Fibroblast of the aortic adventitia (primary cell): ENCODE measurements at regions not wholly inside any gene's neighbourhood (a gene's known extent, or its start where the extent isn't known, plus 50 kb on each side); places are given as distances from the start of the nearest gene placed in this dataset.

ENCODE experiments used
- DNase-seq: peaks from one replicate; pipeline ENCODE4 v3.0.0-alpha.2; 2010; ENCODE audit warnings: low read depth
- H3K4me3 ChIP-seq: 2 replicates; pipeline ENCODE4 v1.5.1; 2011; ENCODE audit warnings: low read depth, mild to moderate bottlenecking, control low read depth, low read length, moderate library complexity
- CTCF ChIP-seq: IDR thresholded peaks from 2 replicates; pipeline ENCODE4 v1.5.1; 2011; ENCODE audit warnings: mild to moderate bottlenecking, low read length, control low read depth, inconsistent platforms; ENCODE audit not compliant: insufficient read depth

- no peak overlapping the region for H3K4me3 ChIP-seq
- DNase-seq: no peak
- TF ChIP-seq CTCF: no peak
Observed at GRCh38 chr5:57685516-57686255, 203.1 kb upstream of the ACTBL2 start.

GRCh38 chr5:57684299-57684702 lies 201.7 kb upstream of the ACTBL2 start:
- TF ChIP-seq CTCF: no peak
- no peak overlapping the region for H3K4me3 ChIP-seq
- no peak for DNase-seq

GRCh38 chr5:57683036-57683630 lies 200.5 kb upstream of the ACTBL2 start:
- DNase-seq: peak; percentile 50
- no peak overlapping the region for H3K4me3 ChIP-seq
- TF ChIP-seq CTCF: no peak

- DNase-seq: no peak
- no peak for TF ChIP-seq CTCF
- H3K4me3 ChIP-seq: no peak overlapping the region
Observed at GRCh38 chr5:57681942-57682341, 199.3 kb upstream of the ACTBL2 start.

- no peak for TF ChIP-seq CTCF
- no peak for DNase-seq
- H3K4me3 ChIP-seq: no peak overlapping the region
Observed at GRCh38 chr5:57680686-57681085, 198.1 kb upstream of the ACTBL2 start.

- no peak for DNase-seq
- no peak overlapping the region for H3K4me3 ChIP-seq
- no peak for TF ChIP-seq CTCF
Observed at GRCh38 chr5:57677235-57677634, 194.6 kb upstream of the ACTBL2 start.
